ENCODE measurements at regions not wholly inside any gene's neighbourhood (a gene's known extent, or its start where the extent isn't known, plus 50 kb on each side); places are given as distances from the start of the nearest gene placed in this dataset.

DNA sequence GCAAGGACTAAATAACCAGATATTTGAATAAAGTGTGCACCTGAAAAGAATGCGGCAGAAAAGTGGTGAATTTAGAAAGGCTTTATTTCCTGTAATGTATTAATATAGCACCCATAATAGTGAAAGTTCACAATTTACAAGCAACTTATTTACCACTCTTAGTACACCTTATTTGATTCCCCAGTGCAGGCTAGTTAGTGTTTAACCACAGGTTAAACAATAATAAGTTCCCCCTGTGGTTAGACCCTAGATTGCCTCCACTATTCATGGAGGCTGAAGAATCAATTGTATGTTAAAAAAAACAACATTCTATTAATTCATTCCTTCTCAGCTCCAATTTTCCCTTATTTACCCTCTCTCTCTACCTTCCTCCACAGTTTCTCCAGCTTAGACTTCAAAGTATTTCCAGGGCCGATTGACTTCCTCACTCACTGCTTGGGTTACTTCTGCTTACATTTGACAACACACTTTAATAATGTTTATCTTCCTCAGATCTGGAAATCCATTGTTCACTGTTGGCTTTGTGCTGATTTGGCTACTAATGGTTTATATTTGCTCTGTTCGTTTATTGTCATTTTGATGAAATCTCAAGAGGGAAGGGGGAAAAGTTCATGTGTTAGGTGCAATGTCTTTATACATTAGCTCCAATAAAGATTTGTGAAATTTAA lies 796.3 kb downstream of the BRINP3 start:
- TF ChIP-seq POLR2A (IDR thresholded peaks at IDR 0.05) (no peak), EP300 (IDR thresholded peaks at IDR 0.05) (no peak)
- TF ChIP-seq, protein P1, sequence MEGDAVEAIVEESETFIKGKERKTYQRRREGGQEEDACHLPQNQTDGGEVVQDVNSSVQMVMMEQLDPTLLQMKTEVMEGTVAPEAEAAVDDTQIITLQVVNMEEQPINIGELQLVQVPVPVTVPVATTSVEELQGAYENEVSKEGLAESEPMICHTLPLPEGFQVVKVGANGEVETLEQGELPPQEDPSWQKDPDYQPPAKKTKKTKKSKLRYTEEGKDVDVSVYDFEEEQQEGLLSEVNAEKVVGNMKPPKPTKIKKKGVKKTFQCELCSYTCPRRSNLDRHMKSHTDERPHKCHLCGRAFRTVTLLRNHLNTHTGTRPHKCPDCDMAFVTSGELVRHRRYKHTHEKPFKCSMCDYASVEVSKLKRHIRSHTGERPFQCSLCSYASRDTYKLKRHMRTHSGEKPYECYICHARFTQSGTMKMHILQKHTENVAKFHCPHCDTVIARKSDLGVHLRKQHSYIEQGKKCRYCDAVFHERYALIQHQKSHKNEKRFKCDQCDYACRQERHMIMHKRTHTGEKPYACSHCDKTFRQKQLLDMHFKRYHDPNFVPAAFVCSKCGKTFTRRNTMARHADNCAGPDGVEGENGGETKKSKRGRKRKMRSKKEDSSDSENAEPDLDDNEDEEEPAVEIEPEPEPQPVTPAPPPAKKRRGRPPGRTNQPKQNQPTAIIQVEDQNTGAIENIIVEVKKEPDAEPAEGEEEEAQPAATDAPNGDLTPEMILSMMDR (IDR thresholded peaks at IDR 0.05), result no peak

All from sigmoid colon (tissue), 4 donors.